KMS-11 (cell line): ENCODE measurements at regions not wholly inside any gene's neighbourhood (a gene's known extent, or its start where the extent isn't known, plus 50 kb on each side); places are given as distances from the start of the nearest gene placed in this dataset.

Experiments
- H2AFZ ChIP-seq: fragments of 200-600 bp; sonication (generic); 2 replicates; pipeline ENCODE4 v1.6.1; 2016; ENCODE audit warnings: antibody characterized with exemption, mixed run types, low read depth
- H3K27ac ChIP-seq: fragments of 200-600 bp; sonication (generic); 2 replicates; pipeline ENCODE4 v1.6.1; 2016; ENCODE audit warnings: mild to moderate bottlenecking, mixed run types
- H3K27me3 ChIP-seq: fragments of 200-600 bp; sonication (generic); 2 replicates; pipeline ENCODE4 v1.6.1; 2017; ENCODE audit warnings: mild to moderate bottlenecking, low read depth, mixed run types, moderate library complexity; ENCODE audit not compliant: insufficient read depth
- H3K36me3 ChIP-seq: fragments of 200-600 bp; sonication (generic); 2 replicates; pipeline ENCODE4 v1.6.1; 2017; ENCODE audit warnings: mild to moderate bottlenecking, mixed run types; ENCODE audit not compliant: insufficient read depth
- H3K4me1 ChIP-seq: fragments of 200-600 bp; sonication (generic); 2 replicates; pipeline ENCODE4 v1.6.1; 2016; ENCODE audit warnings: mild to moderate bottlenecking, low read depth, mixed run types; ENCODE audit not compliant: poor library complexity, severe bottlenecking
- H3K4me2 ChIP-seq: fragments of 200-600 bp; sonication (generic); 2 replicates; pipeline ENCODE4 v1.7.0; 2016; ENCODE audit warnings: mild to moderate bottlenecking, mixed run types
- H3K4me3 ChIP-seq: fragments of 200-600 bp; sonication (generic); IDR thresholded peaks from 2 replicates; pipeline ENCODE4 v1.6.1; 2017; ENCODE audit warnings: low read depth, low read length, mixed read lengths; ENCODE audit not compliant: insufficient read depth
- H3K79me2 ChIP-seq: fragments of 200-600 bp; sonication (generic); 2 replicates; pipeline ENCODE4 v1.6.1; 2016; ENCODE audit warnings: low read depth, mixed run types; ENCODE audit not compliant: insufficient read depth
- H3K9ac ChIP-seq: fragments of 200-600 bp; sonication (generic); 2 replicates; pipeline ENCODE4 v1.6.1; 2016; ENCODE audit warnings: mild to moderate bottlenecking, mixed run types
- H4K20me1 ChIP-seq: fragments of 200-600 bp; sonication (generic); 2 replicates; pipeline ENCODE4 v1.6.1; 2016; ENCODE audit warnings: mild to moderate bottlenecking, mixed run types; ENCODE audit not compliant: insufficient read depth
- TF ChIP-seq, protein P1 (sequence below): fragments of 200-600 bp; sonication (generic); conservative IDR thresholded peaks from 2 replicates; pipeline ENCODE4 v1.6.1; 2017; ENCODE audit warnings: low read depth, mild to moderate bottlenecking, antibody characterized with exemption, low read length, moderate library complexity, mixed read lengths

DNA sequence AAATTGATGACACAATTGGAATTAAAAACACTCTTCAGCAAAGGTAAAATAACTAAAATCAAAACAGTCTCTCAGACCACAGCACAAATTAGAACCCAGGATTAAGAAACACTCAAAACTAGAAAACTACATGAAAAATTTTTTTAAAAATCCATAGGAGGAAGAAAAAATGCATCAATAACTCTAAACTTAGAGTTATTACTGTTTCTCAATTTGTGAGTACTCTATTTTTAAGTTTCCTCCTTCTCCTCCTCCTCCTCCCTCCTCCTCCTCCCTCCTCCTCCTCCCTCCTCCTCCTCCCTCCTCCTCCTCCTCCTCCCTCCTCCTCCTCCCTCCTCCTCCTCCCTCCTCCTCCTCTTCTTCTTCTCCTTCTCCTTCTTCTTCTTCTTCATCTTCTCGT is 1395.7 kb downstream of the STIM2 start:
- no peaks in the 10 kb centered on the region for H3K27me3 ChIP-seq
- no peaks in the 10 kb centered on the region for H4K20me1 ChIP-seq
- no peak overlapping the region for H3K4me3 ChIP-seq
- no peaks in the 10 kb centered on the region for H3K36me3 ChIP-seq
- no peak overlapping the region for H2AFZ ChIP-seq
- no peaks in the 10 kb centered on the region for H3K79me2 ChIP-seq
- H3K9ac ChIP-seq: no peak overlapping the region
- TF ChIP-seq, protein P1, sequence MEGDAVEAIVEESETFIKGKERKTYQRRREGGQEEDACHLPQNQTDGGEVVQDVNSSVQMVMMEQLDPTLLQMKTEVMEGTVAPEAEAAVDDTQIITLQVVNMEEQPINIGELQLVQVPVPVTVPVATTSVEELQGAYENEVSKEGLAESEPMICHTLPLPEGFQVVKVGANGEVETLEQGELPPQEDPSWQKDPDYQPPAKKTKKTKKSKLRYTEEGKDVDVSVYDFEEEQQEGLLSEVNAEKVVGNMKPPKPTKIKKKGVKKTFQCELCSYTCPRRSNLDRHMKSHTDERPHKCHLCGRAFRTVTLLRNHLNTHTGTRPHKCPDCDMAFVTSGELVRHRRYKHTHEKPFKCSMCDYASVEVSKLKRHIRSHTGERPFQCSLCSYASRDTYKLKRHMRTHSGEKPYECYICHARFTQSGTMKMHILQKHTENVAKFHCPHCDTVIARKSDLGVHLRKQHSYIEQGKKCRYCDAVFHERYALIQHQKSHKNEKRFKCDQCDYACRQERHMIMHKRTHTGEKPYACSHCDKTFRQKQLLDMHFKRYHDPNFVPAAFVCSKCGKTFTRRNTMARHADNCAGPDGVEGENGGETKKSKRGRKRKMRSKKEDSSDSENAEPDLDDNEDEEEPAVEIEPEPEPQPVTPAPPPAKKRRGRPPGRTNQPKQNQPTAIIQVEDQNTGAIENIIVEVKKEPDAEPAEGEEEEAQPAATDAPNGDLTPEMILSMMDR: no peak
- H3K4me1 ChIP-seq: no peaks in the 10 kb centered on the region
- H3K27ac ChIP-seq: no peak overlapping the region
- H3K4me2 ChIP-seq: no peak overlapping the region

DNA sequence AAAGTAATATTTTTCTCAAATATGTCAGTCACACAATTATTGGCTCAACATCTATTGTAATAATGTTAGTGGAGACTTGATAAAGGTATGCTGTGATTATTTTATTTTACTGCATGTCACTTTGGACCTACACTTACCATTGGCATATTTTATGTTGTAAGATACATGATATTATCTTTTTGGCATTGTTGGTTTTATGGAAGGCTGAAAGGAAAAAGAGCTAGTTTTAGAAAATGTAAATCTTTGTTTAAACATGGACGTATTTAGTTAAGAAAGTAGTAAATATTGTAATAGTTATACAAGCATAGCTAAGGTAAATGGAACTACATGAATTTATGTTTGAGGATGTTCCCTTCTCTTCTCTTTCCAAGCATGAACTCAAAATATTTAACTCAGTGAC is 1399.3 kb downstream of the STIM2 start:
- H3K27ac ChIP-seq: no peak overlapping the region
- no peaks in the 10 kb centered on the region for H3K36me3 ChIP-seq
- no peaks in the 10 kb centered on the region for H3K27me3 ChIP-seq
- no peak overlapping the region for H3K4me3 ChIP-seq
- H3K4me2 ChIP-seq: no peak overlapping the region
- H2AFZ ChIP-seq: no peak overlapping the region
- no peaks in the 10 kb centered on the region for H3K79me2 ChIP-seq
- H4K20me1 ChIP-seq: no peaks in the 10 kb centered on the region
- no peak overlapping the region for H3K9ac ChIP-seq
- H3K4me1 ChIP-seq: no peaks in the 10 kb centered on the region
- TF ChIP-seq, protein P1: no peak

GRCh38 chr4:28267166-28267565 is 1406.5 kb downstream of the STIM2 start:
- H3K79me2 ChIP-seq: no peaks in the 10 kb centered on the region
- no peak overlapping the region for H3K4me3 ChIP-seq
- no peak overlapping the region for H3K9ac ChIP-seq
- TF ChIP-seq, protein P1: no peak
- no peaks in the 10 kb centered on the region for H4K20me1 ChIP-seq
- H3K27me3 ChIP-seq: no peaks in the 10 kb centered on the region
- no peaks in the 10 kb centered on the region for H3K36me3 ChIP-seq
- no peak overlapping the region for H2AFZ ChIP-seq
- H3K4me2 ChIP-seq: no peak overlapping the region
- H3K4me1 ChIP-seq: no peaks in the 10 kb centered on the region
- no peak overlapping the region for H3K27ac ChIP-seq

DNA sequence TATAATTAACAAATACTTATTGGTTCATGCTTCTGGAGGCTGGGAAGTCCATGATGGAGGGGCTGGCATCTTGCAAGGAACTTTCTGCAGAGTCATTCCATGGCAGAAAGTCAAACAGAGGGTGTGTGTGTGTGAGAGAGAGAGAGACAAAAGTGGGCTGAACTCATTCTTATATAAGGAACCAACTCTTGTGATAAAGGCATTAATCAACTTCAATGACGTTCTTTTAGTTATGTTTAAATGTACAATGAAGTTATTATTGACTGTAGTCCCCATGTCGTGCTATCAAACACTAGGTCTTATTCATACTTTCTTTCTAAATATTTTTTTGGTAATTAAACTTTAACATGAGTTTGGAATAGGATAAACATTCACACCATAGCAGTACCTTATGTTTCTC is 1408.8 kb downstream of the STIM2 start:
- Histone ChIP-seq H3K9ac (no peak overlapping the region), H3K4me1 (no peaks in the 10 kb centered on the region), H3K4me2 (no peak overlapping the region), H3K4me3 (no peak overlapping the region), H3K79me2 (no peaks in the 10 kb centered on the region), H2AFZ (no peak overlapping the region), H3K27ac (no peak overlapping the region), H3K36me3 (no peaks in the 10 kb centered on the region), H3K27me3 (no peaks in the 10 kb centered on the region), H4K20me1 (no peaks in the 10 kb centered on the region)
- TF ChIP-seq, protein P1: no peak
